ENCODE measurements at regions not wholly inside any gene's neighbourhood (a gene's known extent, or its start where the extent isn't known, plus 50 kb on each side); places are given as distances from the start of the nearest gene placed in this dataset.

DNA sequence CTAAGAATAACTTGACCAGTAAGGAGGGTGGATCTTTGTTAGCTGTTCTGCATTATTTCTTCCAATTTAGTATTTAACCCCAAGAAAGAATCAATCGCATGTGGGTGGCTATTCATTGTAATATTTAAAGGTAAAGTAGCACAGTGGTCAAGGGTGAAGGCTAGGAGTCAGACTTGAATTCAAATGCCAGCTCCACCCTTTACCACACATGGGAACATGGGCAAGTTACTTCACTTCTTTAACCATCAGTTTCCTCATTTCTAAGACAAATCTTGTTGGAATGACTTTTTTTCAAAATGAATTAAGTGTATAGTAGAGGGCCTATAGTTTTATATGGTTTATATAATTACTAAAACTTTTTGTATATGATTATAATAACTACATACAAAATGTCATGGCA lies 71.3 kb upstream of the S1PR1 start:
- no peak for ATAC-seq (replicated peaks)
- Mint-ChIP-seq H3K27ac (no peak overlapping the region), H3K9me3 (peaks cover 3% of the 10 kb centered on the region), H3K4me3 (no peak overlapping the region), H3K4me1 (peaks cover 17% of the 10 kb centered on the region), H3K36me3 (ENCODE audit: low read depth) (no peaks in the 10 kb centered on the region), H3K27me3 (no peaks in the 10 kb centered on the region)

DNA sequence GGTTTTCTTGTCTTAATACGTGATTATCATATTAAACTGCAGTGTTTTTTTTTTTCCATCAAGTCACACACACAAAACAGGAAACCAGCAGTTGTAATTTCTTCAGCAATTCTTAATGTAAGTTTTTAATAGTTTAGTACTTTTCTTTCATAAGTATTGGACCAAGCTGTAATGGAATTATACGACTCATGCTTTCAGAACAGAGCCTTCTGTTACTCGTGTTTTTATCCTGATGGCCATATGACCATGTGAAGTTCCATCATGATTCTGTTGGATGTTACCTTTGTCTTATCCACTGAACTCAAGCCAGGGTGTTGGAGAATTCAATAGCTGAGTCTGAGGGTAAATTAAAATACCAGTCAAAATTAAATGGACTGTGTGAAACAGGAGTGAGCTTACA lies 72.0 kb upstream of the S1PR1 start:
- Mint-ChIP-seq H3K4me3 (no peak overlapping the region), H3K9me3 (peaks cover 3% of the 10 kb centered on the region), H3K36me3 (ENCODE audit: low read depth) (no peaks in the 10 kb centered on the region), H3K27me3 (no peaks in the 10 kb centered on the region), H3K4me1 (peaks cover 17% of the 10 kb centered on the region), H3K27ac (no peak overlapping the region)
- no peak for ATAC-seq (replicated peaks)

DNA sequence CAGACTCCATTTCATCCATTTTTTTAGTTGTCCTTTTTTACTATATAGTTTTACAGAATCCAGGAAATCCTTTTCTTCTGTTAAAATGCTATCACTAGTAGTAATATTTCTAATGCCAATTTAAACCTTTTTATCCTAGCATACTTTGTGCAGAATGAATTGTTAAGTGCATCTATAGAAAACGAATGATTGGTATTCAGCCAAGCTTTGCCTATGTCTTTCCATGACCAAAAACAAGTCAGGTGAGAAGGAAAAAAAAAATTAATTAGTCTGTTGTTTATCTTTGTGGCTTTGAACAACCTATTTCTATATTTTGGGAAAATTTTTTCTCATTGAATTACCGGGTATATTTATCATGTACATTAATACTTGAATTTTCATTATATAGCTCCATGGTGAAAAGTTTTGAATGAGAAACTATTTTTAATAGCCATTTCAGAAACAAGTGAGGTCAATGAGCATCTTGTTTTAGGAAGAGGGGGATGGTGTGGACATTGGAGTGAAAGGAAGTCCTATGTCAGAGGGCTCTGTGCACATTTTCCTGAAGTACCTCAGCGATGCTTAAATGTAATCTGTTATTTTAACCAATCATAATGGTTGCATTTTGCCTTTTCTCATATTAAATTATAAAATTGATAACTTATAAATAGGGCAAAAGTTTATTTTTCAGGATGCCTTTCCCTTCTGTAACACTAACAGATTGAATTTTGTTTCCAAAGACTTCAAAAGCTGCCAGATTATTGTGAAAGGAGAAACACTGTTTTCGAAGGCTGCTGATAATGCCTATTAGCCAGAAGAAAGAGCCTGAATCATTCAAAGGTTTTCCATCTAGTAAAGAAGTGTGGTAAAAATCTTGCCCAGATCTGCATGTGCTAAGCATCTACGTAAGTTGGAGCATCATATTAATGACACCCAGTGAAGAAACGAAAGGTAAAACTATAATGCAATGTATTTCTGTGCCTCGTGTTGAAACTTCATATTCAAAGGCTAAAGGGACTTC lies 73.8 kb upstream of the S1PR1 start:
- H3K9me3 Mint-ChIP-seq = peaks cover 8% of the 10 kb centered on the region
- H3K27ac Mint-ChIP-seq = no peak overlapping the region

DNA sequence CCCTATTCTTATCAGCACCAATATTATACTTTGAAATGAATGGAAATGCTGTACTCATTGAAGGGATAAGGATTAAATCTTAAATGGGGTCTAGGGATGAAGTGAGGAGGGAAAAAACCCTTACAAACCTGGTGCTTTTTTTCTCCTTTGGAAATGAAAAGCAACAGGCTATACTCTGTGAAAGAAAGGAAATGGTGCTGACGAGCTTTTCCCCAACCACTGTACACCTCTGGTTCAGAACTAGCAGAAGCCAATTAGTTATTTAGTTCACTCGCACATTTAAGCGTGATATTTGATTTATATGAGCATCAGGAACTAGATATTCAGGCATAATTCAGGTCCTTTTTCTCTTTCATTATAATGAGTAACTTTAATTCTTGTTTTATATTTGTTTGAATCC lies 74.5 kb upstream of the S1PR1 start:
- Mint-ChIP-seq H3K27ac (no peak overlapping the region), H3K27me3 (no peaks in the 10 kb centered on the region), H3K36me3 (ENCODE audit: low read depth) (no peaks in the 10 kb centered on the region), H3K4me1 (peaks cover 7% of the 10 kb centered on the region), H3K9me3 (peaks cover 8% of the 10 kb centered on the region), H3K4me3 (no peak overlapping the region)
- no peak for ATAC-seq (replicated peaks)

More for the DNA sequence above, 73.8 kb upstream of the S1PR1 start:
- Mint-ChIP-seq H3K4me3 (no peak overlapping the region), H3K4me1 (peaks cover 14% of the 10 kb centered on the region), H3K36me3 (ENCODE audit: low read depth) (no peaks in the 10 kb centered on the region), H3K27me3 (no peaks in the 10 kb centered on the region)
- ATAC-seq (replicated peaks) = no peak

GRCh38 chr1:101161619-101162018 lies 75.2 kb upstream of the S1PR1 start:
- H3K27ac Mint-ChIP-seq = no peak overlapping the region
- H3K27me3 Mint-ChIP-seq = no peaks in the 10 kb centered on the region
- ATAC-seq (replicated peaks) = no peak
- H3K4me1 Mint-ChIP-seq = peaks cover 5% of the 10 kb centered on the region
- no peaks in the 10 kb centered on the region for H3K36me3 Mint-ChIP-seq (ENCODE audit: low read depth)
- H3K9me3 Mint-ChIP-seq = peaks cover 8% of the 10 kb centered on the region
- no peak overlapping the region for H3K4me3 Mint-ChIP-seq

DNA sequence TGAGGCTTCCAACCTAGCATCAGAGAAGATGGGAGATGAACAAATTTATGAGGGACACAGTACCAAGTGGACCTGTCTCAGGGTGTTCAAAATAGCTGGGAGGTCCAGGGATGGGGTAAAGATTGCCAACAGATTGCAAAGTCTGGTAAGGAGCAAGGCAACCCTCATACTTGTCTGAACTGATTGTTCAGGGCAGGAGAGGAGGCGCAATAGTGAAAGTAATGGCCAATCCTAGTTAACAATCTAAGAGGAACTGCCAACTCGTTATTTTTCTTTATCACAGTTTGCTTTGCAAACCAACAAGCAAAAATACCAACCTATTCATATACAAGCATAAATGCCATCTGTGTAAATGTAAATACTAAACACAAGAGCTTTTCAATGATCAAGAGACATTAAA lies 78.4 kb upstream of the S1PR1 start:
- no peaks in the 10 kb centered on the region for H3K27me3 Mint-ChIP-seq
- no peaks in the 10 kb centered on the region for H3K36me3 Mint-ChIP-seq (ENCODE audit: low read depth)
- H3K4me1 Mint-ChIP-seq = peaks cover 7% of the 10 kb centered on the region

GRCh38 chr1:101154547-101154946 lies 82.3 kb upstream of the S1PR1 start:
- Mint-ChIP-seq H3K27ac (no peak overlapping the region), H3K4me3 (no peak overlapping the region), H3K36me3 (ENCODE audit: low read depth) (no peaks in the 10 kb centered on the region), H3K9me3 (peaks cover 4% of the 10 kb centered on the region), H3K27me3 (no peaks in the 10 kb centered on the region), H3K4me1 (peaks cover 7% of the 10 kb centered on the region)
- ATAC-seq (replicated peaks) = no peak

More for the DNA sequence above, 78.4 kb upstream of the S1PR1 start:
- ATAC-seq (replicated peaks) = no peak
- H3K9me3 Mint-ChIP-seq = peaks cover 4% of the 10 kb centered on the region
- no peak overlapping the region for H3K4me3 Mint-ChIP-seq
- no peak overlapping the region for H3K27ac Mint-ChIP-seq

- peak; percentile 99 for ATAC-seq (replicated peaks)
- peak overlapping the region; percentile 31 for H3K27ac Mint-ChIP-seq
- H3K9me3 Mint-ChIP-seq = peaks cover under 1% of the 10 kb centered on the region
- H3K27me3 Mint-ChIP-seq = no peaks in the 10 kb centered on the region
- peaks cover 7% of the 10 kb centered on the region for H3K4me1 Mint-ChIP-seq
- H3K4me3 Mint-ChIP-seq = peak overlapping the region; percentile 31
- no peaks in the 10 kb centered on the region for H3K36me3 Mint-ChIP-seq (ENCODE audit: low read depth)
Measured at GRCh38 chr1:101153692-101154091, 83.1 kb upstream of the S1PR1 start.

GRCh38 chr1:101152633-101153032 lies 84.2 kb upstream of the S1PR1 start:
- Mint-ChIP-seq H3K9me3 (no peaks in the 10 kb centered on the region), H3K36me3 (ENCODE audit: low read depth) (no peaks in the 10 kb centered on the region), H3K4me1 (peaks cover 7% of the 10 kb centered on the region), H3K4me3 (no peak overlapping the region), H3K27ac (no peak overlapping the region), H3K27me3 (no peaks in the 10 kb centered on the region)
- ATAC-seq (replicated peaks) = no peak

- H3K4me3 Mint-ChIP-seq = no peak overlapping the region
- no peaks in the 10 kb centered on the region for H3K36me3 Mint-ChIP-seq (ENCODE audit: low read depth)
- no peaks in the 10 kb centered on the region for H3K27me3 Mint-ChIP-seq
- ATAC-seq (replicated peaks) = no peak
- peaks cover 7% of the 10 kb centered on the region for H3K4me1 Mint-ChIP-seq
- H3K27ac Mint-ChIP-seq = no peak overlapping the region
- no peaks in the 10 kb centered on the region for H3K9me3 Mint-ChIP-seq
Measured at GRCh38 chr1:101151286-101151685, 85.5 kb upstream of the S1PR1 start.

GRCh38 chr1:101150670-101151069 lies 86.1 kb upstream of the S1PR1 start:
- no peak for ATAC-seq (replicated peaks)
- Mint-ChIP-seq H3K36me3 (ENCODE audit: low read depth) (no peaks in the 10 kb centered on the region), H3K9me3 (no peaks in the 10 kb centered on the region), H3K27ac (no peak overlapping the region), H3K4me1 (peaks cover 7% of the 10 kb centered on the region), H3K4me3 (no peak overlapping the region), H3K27me3 (no peaks in the 10 kb centered on the region)

GRCh38 chr1:101150266-101150665 lies 86.6 kb upstream of the S1PR1 start:
- Mint-ChIP-seq H3K9me3 (no peaks in the 10 kb centered on the region), H3K36me3 (ENCODE audit: low read depth) (no peaks in the 10 kb centered on the region), H3K27ac (no peak overlapping the region), H3K27me3 (no peaks in the 10 kb centered on the region), H3K4me3 (no peak overlapping the region), H3K4me1 (peaks cover 7% of the 10 kb centered on the region)
- ATAC-seq (replicated peaks) = no peak

DNA sequence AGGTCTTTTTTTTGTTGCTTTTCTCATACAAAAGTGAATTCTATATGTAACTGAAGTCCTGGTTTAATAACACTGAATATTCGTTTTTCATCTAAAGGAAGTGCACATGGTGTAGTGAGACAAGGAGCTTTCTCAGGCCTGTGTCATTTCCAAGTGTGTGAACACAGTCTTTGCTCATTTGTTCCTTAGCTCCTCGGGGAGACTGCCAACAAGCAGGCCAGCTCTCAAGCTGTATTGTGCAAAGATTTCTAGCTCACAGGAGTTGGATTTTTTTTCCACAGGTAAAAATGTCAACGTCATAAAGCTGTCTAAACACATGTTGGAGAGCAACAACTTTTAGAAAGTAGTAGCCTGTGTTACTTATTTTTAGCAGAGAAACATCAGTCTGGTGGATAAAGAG lies 87.8 kb upstream of the S1PR1 start:
- ATAC-seq (replicated peaks) = no peak
- no peaks in the 10 kb centered on the region for H3K36me3 Mint-ChIP-seq (ENCODE audit: low read depth)
- H3K27me3 Mint-ChIP-seq = no peaks in the 10 kb centered on the region
- H3K27ac Mint-ChIP-seq = no peak overlapping the region
- no peak overlapping the region for H3K4me3 Mint-ChIP-seq
- H3K4me1 Mint-ChIP-seq = peaks cover 6% of the 10 kb centered on the region
- H3K9me3 Mint-ChIP-seq = no peaks in the 10 kb centered on the region

- Mint-ChIP-seq H3K27me3 (no peaks in the 10 kb centered on the region), H3K36me3 (ENCODE audit: low read depth) (no peaks in the 10 kb centered on the region), H3K4me3 (no peak overlapping the region), H3K4me1 (no peaks in the 10 kb centered on the region), H3K9me3 (no peaks in the 10 kb centered on the region), H3K27ac (no peak overlapping the region)
- ATAC-seq (replicated peaks) = no peak
Measured at GRCh38 chr1:101147381-101147780, 89.4 kb upstream of the S1PR1 start.

DNA sequence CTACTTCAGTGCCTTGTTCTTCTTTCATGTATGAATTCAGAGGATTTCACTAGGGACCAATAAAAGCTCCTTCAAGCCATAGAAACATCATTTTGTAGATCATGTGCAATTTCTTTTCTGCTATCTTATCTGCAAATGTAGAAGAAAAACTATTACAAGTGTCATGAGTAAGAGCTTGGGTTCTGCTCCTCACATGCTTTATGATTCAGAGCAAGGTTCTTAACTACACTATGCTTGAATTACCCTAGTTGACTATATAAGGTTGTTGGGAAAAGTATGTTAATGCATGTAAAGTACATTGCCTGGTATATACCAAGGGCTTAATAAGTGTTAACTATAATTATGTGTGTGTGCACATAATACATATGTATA lies 91.4 kb upstream of the S1PR1 start:
- peak; percentile 46 for ATAC-seq (replicated peaks)
- no peak overlapping the region for H3K27ac Mint-ChIP-seq
- no peaks in the 10 kb centered on the region for H3K9me3 Mint-ChIP-seq
- no peaks in the 10 kb centered on the region for H3K36me3 Mint-ChIP-seq (ENCODE audit: low read depth)
- no peaks in the 10 kb centered on the region for H3K27me3 Mint-ChIP-seq
- no peak overlapping the region for H3K4me3 Mint-ChIP-seq
- H3K4me1 Mint-ChIP-seq = no peaks in the 10 kb centered on the region
